Vagina (tissue), 2 donors: ENCODE measurements at regions not wholly inside any gene's neighbourhood (a gene's known extent, or its start where the extent isn't known, plus 50 kb on each side); places are given as distances from the start of the nearest gene placed in this dataset.

Source experiments
- DNase-seq, 2 donors: peaks; one replicate each; pipeline ENCODE4 v3.0.0-alpha.2; 2017; ENCODE audit errors: extremely low spot score in 2 of 2
- H3K27ac ChIP-seq: fragments of 200-600 bp; sonication (generic); one replicate; pipeline ENCODE4 v1.5.1; 2019
- H3K27me3 ChIP-seq: fragments of 200-600 bp; sonication (generic); one replicate; pipeline ENCODE4 v1.5.1; 2019
- H3K36me3 ChIP-seq, 2 donors: fragments of 200-600 bp; sonication (generic); one replicate each; pipeline ENCODE4 v1.5.1; 2017 to 2019
- H3K4me1 ChIP-seq: fragments of 200-600 bp; sonication (generic); one replicate; pipeline ENCODE4 v1.5.1; 2019
- H3K4me3 ChIP-seq, 2 donors: fragments of 200-600 bp; sonication (generic); 1 replicate in 1 of 2; 2 replicates in 1 of 2; pipeline ENCODE4 v1.5.1; 2016 to 2019
- H3K9me3 ChIP-seq: fragments of 200-600 bp; sonication (generic); one replicate; pipeline ENCODE4 v1.5.1; 2019
- POLR2A ChIP-seq, 2 donors: fragments of 450-650 bp; IDR thresholded peaks; one replicate each; pipeline ENCODE4 v1.6.1; 2017; ENCODE audit warnings: antibody characterized with exemption in 2 of 2, mild to moderate bottlenecking in 2 of 2, moderate library complexity in 2 of 2
- POLR2AphosphoS5 ChIP-seq, 2 donors: sonication (generic); formaldehyde crosslinking; IDR thresholded peaks; one replicate each; pipeline ENCODE4 v1.9.0; 2017; ENCODE audit warnings: antibody characterized with exemption in 2 of 2, mild to moderate bottlenecking in 2 of 2, low read depth in 1 of 2; ENCODE audit not compliant: insufficient read depth in 1 of 2
- intact Hi-C: fragments of 100-400 bp; cut with DNase I; formaldehyde crosslinking; loops from one replicate; pipeline ENCODE4 v1.15.1; 2023
- TF ChIP-seq, protein P1 (sequence below), 3 experiments: fragments of 450-650 bp in 2 of 3; fragments of 200-600 bp in 1 of 3; sonication (generic) in 1 of 3; IDR thresholded peaks; one replicate each; pipeline ENCODE4 v1.5.1; 2017 to 2019; ENCODE audit warnings: antibody characterized with exemption in 3 of 3, mild to moderate bottlenecking in 2 of 3, moderate library complexity in 2 of 3

DNA sequence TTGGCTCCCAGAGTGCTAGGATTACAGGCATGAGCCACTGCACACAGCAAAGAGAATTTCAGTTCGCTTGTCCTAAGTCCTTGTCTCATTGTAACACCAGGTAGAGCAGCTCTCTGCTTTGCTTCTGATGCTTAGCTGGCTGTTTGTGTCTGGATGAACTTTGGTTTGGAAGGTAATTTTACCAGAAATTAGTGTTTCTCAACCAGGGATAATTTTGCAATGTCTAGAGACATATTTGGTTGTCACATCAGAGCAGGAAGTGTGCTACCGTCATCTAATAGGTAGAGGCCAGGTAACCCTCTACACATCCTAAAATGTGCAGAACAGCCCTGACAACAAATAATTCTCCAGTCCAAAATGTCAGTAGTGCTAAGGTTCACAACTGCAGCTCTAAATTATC is 108.8 kb downstream of the SNX18 start:
- Histone ChIP-seq H3K4me1 (peaks cover 3% of the 10 kb centered on the region), H3K27me3 (no peaks in the 10 kb centered on the region), H3K27ac (no peak overlapping the region), H3K36me3 (no peaks in the 10 kb centered on the region), H3K4me3 (no peak overlapping the region), H3K9me3 (no peaks in the 10 kb centered on the region)
- intact Hi-C loops = no loop called here
- DNase-seq = no peak
- TF ChIP-seq, protein P1, sequence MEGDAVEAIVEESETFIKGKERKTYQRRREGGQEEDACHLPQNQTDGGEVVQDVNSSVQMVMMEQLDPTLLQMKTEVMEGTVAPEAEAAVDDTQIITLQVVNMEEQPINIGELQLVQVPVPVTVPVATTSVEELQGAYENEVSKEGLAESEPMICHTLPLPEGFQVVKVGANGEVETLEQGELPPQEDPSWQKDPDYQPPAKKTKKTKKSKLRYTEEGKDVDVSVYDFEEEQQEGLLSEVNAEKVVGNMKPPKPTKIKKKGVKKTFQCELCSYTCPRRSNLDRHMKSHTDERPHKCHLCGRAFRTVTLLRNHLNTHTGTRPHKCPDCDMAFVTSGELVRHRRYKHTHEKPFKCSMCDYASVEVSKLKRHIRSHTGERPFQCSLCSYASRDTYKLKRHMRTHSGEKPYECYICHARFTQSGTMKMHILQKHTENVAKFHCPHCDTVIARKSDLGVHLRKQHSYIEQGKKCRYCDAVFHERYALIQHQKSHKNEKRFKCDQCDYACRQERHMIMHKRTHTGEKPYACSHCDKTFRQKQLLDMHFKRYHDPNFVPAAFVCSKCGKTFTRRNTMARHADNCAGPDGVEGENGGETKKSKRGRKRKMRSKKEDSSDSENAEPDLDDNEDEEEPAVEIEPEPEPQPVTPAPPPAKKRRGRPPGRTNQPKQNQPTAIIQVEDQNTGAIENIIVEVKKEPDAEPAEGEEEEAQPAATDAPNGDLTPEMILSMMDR (IDR thresholded peaks at IDR 0.05) = no peak

- Histone ChIP-seq H3K27ac (no peak overlapping the region), H3K4me3 (no peak overlapping the region), H3K36me3 (no peaks in the 10 kb centered on the region), H3K9me3 (no peaks in the 10 kb centered on the region), H3K27me3 (no peaks in the 10 kb centered on the region), H3K4me1 (no peaks in the 10 kb centered on the region)
- TF ChIP-seq POLR2AphosphoS5 (IDR thresholded peaks at IDR 0.05; ENCODE audit: insufficient read depth in 1 of 2, low read depth in 1 of 2) (no peak), POLR2A (IDR thresholded peaks at IDR 0.05) (no peak)
- TF ChIP-seq, protein P1 (IDR thresholded peaks at IDR 0.05) = no peak
- intact Hi-C loops = no loop called here
- DNase-seq = no peak
These were observed 107.4 kb downstream of the SNX18 start for GRCh38 chr5:54624805-54625568.

- Histone ChIP-seq H3K9me3 (no peaks in the 10 kb centered on the region), H3K27ac (no peak overlapping the region), H3K4me3 (no peak overlapping the region), H3K27me3 (no peaks in the 10 kb centered on the region), H3K36me3 (no peaks in the 10 kb centered on the region), H3K4me1 (no peaks in the 10 kb centered on the region)
- intact Hi-C loops = no loop called here
- TF ChIP-seq POLR2A (IDR thresholded peaks at IDR 0.05) = no peak
- no peak for TF ChIP-seq POLR2AphosphoS5 (IDR thresholded peaks at IDR 0.05; ENCODE audit: insufficient read depth in 1 of 2, low read depth in 1 of 2)
- TF ChIP-seq, protein P1 (IDR thresholded peaks at IDR 0.05) = no peak
- DNase-seq = no peak
These were observed 104.2 kb downstream of the SNX18 start for GRCh38 chr5:54621709-54622108.

GRCh38 chr5:54621048-54621447 is 103.5 kb downstream of the SNX18 start:
- intact Hi-C loops = no loop called here
- DNase-seq = no peak
- no peak overlapping the region for H3K27ac ChIP-seq
- TF ChIP-seq POLR2AphosphoS5 (IDR thresholded peaks at IDR 0.05; ENCODE audit: insufficient read depth in 1 of 2, low read depth in 1 of 2) (no peak), POLR2A (IDR thresholded peaks at IDR 0.05) (no peak)
- TF ChIP-seq, protein P1 (IDR thresholded peaks at IDR 0.05) = no peak
- no peak overlapping the region for H3K4me3 ChIP-seq
- no peaks in the 10 kb centered on the region for H3K4me1 ChIP-seq
- no peaks in the 10 kb centered on the region for H3K9me3 ChIP-seq
- H3K36me3 ChIP-seq = no peaks in the 10 kb centered on the region
- H3K27me3 ChIP-seq = no peaks in the 10 kb centered on the region

DNA sequence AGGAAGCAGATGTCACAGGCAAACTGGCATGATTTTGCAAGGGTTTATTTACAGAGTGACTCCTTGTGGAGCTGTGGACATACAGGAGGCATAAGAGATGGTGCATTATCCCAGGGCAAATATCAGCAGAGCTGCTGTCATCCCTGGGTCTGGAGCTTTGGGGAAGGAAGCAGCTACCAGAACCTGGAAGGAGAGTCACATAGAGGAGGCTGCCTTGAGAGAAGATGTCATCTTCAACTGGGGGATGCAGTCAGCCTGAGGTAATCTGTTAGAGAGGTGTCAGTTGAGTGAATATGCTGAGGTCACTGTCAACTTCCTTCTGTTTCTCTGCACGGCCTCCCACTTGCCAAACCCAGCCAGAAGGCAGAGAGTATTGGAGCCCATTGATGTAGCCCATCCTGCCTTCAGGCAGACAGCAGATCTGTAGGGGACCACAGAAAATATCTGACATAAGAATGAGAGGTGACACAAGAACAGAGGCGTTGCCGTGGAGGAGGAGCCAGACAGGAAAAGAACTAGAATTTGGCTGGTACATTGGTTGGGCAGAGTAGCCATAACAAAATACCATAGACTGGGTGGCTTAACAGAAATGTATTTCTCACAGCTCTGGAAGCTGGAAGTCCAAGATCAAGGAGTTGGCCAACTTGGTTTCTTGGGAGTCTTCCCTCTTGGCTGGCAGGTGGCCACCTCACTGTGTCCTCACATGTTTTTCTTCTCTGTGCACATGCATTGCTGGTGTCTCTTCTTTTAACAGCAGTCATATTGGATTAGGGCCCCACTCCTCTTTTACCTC is 102.8 kb downstream of the SNX18 start:
- no peak for DNase-seq
- Histone ChIP-seq H3K4me1 (peaks cover 3% of the 10 kb centered on the region), H3K4me3 (no peak overlapping the region), H3K27me3 (no peaks in the 10 kb centered on the region), H3K36me3 (no peaks in the 10 kb centered on the region), H3K9me3 (no peaks in the 10 kb centered on the region), H3K27ac (no peak overlapping the region)
- intact Hi-C loops = no loop called here
- TF ChIP-seq, protein P1 (IDR thresholded peaks at IDR 0.05) = no peak
- TF ChIP-seq POLR2AphosphoS5 (IDR thresholded peaks at IDR 0.05; ENCODE audit: insufficient read depth in 1 of 2, low read depth in 1 of 2) = no peak
- TF ChIP-seq POLR2A (IDR thresholded peaks at IDR 0.05) = no peak
